ENCODE measurements at regions not wholly inside any gene's neighbourhood (a gene's known extent, or its start where the extent isn't known, plus 50 kb on each side); places are given as distances from the start of the nearest gene placed in this dataset.

- TF ChIP-seq POLR2A (IDR thresholded peaks at IDR 0.05) = no peak
- TF ChIP-seq, protein P1, sequence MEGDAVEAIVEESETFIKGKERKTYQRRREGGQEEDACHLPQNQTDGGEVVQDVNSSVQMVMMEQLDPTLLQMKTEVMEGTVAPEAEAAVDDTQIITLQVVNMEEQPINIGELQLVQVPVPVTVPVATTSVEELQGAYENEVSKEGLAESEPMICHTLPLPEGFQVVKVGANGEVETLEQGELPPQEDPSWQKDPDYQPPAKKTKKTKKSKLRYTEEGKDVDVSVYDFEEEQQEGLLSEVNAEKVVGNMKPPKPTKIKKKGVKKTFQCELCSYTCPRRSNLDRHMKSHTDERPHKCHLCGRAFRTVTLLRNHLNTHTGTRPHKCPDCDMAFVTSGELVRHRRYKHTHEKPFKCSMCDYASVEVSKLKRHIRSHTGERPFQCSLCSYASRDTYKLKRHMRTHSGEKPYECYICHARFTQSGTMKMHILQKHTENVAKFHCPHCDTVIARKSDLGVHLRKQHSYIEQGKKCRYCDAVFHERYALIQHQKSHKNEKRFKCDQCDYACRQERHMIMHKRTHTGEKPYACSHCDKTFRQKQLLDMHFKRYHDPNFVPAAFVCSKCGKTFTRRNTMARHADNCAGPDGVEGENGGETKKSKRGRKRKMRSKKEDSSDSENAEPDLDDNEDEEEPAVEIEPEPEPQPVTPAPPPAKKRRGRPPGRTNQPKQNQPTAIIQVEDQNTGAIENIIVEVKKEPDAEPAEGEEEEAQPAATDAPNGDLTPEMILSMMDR (IDR thresholded peaks at IDR 0.05) = no peak
These were observed 193.0 kb upstream of the PWP1 start for GRCh38 chr12:107492393-107493134.
